Adrenal gland (tissue), 5 donors: ENCODE measurements at regions not wholly inside any gene's neighbourhood (a gene's known extent, or its start where the extent isn't known, plus 50 kb on each side); places are given as distances from the start of the nearest gene placed in this dataset.

Source experiments
- CTCF ChIP-seq, 6 experiments: fragments of 450-650 bp in 4 of 6; fragments of 200-600 bp in 2 of 6; sonication (generic) in 1 of 6; IDR thresholded peaks; 1 replicate in 5 of 6; 2 replicates in 1 of 6; pipeline versions ENCODE4 v1.5.1 to v1.8.0; 2016 to 2021; ENCODE audit warnings: antibody characterized with exemption in 6 of 6, mild to moderate bottlenecking in 2 of 6, moderate library complexity in 1 of 6
- POLR2A ChIP-seq, 2 donors: fragments of 450-650 bp; IDR thresholded peaks; one replicate each; pipeline ENCODE4 v1.6.1; 2017; ENCODE audit warnings: antibody characterized with exemption in 2 of 2, mild to moderate bottlenecking in 2 of 2, moderate library complexity in 1 of 2
- donor health status: DM: no; HTN: no; CAD: no.

GRCh38 chr1:94627771-94628498 lies 86.4 kb upstream of the F3 start:
- TF ChIP-seq CTCF (IDR thresholded peaks at IDR 0.05) (no peak), POLR2A (IDR thresholded peaks at IDR 0.05) (no peak)
